Psoas muscle (tissue), 7 donors: ENCODE measurements at regions not wholly inside any gene's neighbourhood (a gene's known extent, or its start where the extent isn't known, plus 50 kb on each side); places are given as distances from the start of the nearest gene placed in this dataset.
A peak's percentile ranks its signal among the peaks of the same experiment; 100 is the strongest.

ENCODE experiments used
- ATAC-seq, 4 donors: fragments of 200-7000 bp; cut with Tn5 transposase; one replicate each; pipeline ENCODE4 v1.9.1; 2020; ENCODE audit warnings: moderate library complexity in 3 of 4, mild to moderate bottlenecking in 2 of 4
- DNase-seq, 2 donors: peaks; one replicate each; pipeline ENCODE4 v3.0.0-alpha.2; 2020
- H3K27ac ChIP-seq: fragments of 200-600 bp; one replicate; pipeline ENCODE4 v1.8.0; 2022
- H3K27me3 ChIP-seq, 3 donors: fragments of 200-600 bp in 1 of 3; one replicate each; pipeline versions ENCODE4 v1.6.1 to v1.8.0; 2013 to 2022; ENCODE audit warnings: low read length in 2 of 3, mild to moderate bottlenecking in 2 of 3, moderate library complexity in 1 of 3; ENCODE audit not compliant: insufficient read depth in 3 of 3
- H3K36me3 ChIP-seq, 2 donors: fragments of 200-600 bp in 1 of 2; one replicate each; pipeline versions ENCODE4 v1.6.1 to v1.8.0; 2013 to 2022; ENCODE audit warnings: low read depth in 1 of 2, mild to moderate bottlenecking in 1 of 2, moderate library complexity in 1 of 2; ENCODE audit not compliant: insufficient read depth in 1 of 2
- H3K4me1 ChIP-seq: fragments of 200-600 bp; one replicate; pipeline ENCODE4 v1.8.0; 2022
- H3K4me3 ChIP-seq: fragments of 200-600 bp; one replicate; pipeline ENCODE4 v1.8.0; 2022; ENCODE audit warnings: mild to moderate bottlenecking
- H3K9me3 ChIP-seq: fragments of 200-600 bp; one replicate; pipeline ENCODE4 v1.8.0; 2022
- WGBS, 3 donors: extraction: QIAGEN DNeasy Blood & Tissue Kit; methylation state at CpG; one replicate each; pipeline versions ENCODE4 v1.1.6 to v1.1.7; 2013; 5-methylcytosine and 5-hydroxymethylcytosine counted together
- intact Hi-C, 2 donors: fragments of 100-400 bp; cut with DNase I; formaldehyde crosslinking; loops; one replicate each; pipeline versions ENCODE4 v1.11.0 to v1.14.2; 2022
- TF ChIP-seq, protein P1 (sequence below): fragments of 200-600 bp; IDR thresholded peaks from one replicate; pipeline ENCODE4 v1.8.0; 2022; ENCODE audit warnings: antibody characterized with exemption
- donor health status: healthy with polysubstance abuse.
- donor health status: DM: no; HTN: no; CAD: no; lungs with moderate emphysema.
- donor health status: Bipolar disorder and iron deficiency.
- donor health status: healthy.
- donor health status: DM: yes; HTN: yes; CAD: no.
- donor health status: DM: no; HTN: no; CAD: no.
- donor health status: DM: yes; HTN: yes; CAD: no.

GRCh38 chr4:138919094-138919936, 96.3 kb upstream of the NOCT start:
- ATAC-seq, result peak; percentile 92 to 98 (median 95)
- WGBS, 3 donors, result 32 to 42% (median 35%) methylated on average over 27 of the region's 27 CpGs
- H3K4me3 ChIP-seq, result peak overlapping the region; percentile 29
- peak; percentile 77 to 80 for DNase-seq
- H3K36me3 ChIP-seq, result no peaks in the 10 kb centered on the region
- intact Hi-C loops, result loop anchor here (5.0 kb wide), 2 partner anchors 237 to 242 kb away; no protein-coding TSS in a partner anchor
- no peaks in the 10 kb centered on the region for H3K27me3 ChIP-seq
- H3K27ac ChIP-seq, result no peak overlapping the region
- TF ChIP-seq, protein P1, sequence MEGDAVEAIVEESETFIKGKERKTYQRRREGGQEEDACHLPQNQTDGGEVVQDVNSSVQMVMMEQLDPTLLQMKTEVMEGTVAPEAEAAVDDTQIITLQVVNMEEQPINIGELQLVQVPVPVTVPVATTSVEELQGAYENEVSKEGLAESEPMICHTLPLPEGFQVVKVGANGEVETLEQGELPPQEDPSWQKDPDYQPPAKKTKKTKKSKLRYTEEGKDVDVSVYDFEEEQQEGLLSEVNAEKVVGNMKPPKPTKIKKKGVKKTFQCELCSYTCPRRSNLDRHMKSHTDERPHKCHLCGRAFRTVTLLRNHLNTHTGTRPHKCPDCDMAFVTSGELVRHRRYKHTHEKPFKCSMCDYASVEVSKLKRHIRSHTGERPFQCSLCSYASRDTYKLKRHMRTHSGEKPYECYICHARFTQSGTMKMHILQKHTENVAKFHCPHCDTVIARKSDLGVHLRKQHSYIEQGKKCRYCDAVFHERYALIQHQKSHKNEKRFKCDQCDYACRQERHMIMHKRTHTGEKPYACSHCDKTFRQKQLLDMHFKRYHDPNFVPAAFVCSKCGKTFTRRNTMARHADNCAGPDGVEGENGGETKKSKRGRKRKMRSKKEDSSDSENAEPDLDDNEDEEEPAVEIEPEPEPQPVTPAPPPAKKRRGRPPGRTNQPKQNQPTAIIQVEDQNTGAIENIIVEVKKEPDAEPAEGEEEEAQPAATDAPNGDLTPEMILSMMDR, result peak; percentile 78
- peaks cover 4% of the 10 kb centered on the region for H3K4me1 ChIP-seq
- H3K9me3 ChIP-seq, result no peaks in the 10 kb centered on the region

DNA sequence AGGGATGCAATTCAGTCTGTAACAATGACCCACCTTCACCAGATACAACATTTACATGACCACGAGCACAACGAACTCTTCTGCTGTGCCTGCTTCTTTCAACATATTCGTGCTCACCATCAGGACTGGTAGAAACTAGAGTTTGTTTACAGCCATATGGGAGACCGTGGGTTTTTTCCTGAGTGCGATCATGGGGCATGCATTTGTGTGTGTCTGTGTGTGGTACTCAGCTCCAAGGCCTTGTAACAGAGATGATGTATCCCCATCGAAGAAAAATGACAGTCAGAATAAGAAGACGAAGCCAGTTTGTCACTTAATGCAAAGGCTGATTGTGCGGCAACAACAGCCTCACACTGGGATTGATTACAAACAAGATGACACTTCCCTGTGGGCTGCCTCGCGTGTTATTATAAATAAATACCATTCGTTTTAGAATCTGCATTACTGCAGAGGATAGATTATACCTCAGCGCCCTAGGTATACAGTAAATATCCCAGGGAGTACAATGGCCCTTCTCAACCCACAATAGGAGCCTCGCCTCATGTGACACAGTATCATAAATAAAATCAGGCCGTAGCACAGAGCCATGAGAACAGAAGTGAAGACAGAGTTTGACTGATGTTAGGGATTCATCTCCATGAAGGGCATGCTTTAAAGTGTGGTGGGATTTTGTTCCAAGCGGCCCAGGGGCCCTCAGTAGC, 97.3 kb upstream of the NOCT start:
- H3K27me3 ChIP-seq, result no peaks in the 10 kb centered on the region
- H3K36me3 ChIP-seq, result no peaks in the 10 kb centered on the region
- ATAC-seq (no peak), DNase-seq (no peak)
- no peaks in the 10 kb centered on the region for H3K9me3 ChIP-seq
- H3K4me1 ChIP-seq, result peaks cover 4% of the 10 kb centered on the region
- 90 to 93% (median 91%) methylated on average over 15 of the region's 15 CpGs for WGBS, 3 donors
- intact Hi-C loops, result loop anchor here (5.0 kb wide), 2 partner anchors 236 to 241 kb away; no protein-coding TSS in a partner anchor
- TF ChIP-seq, protein P1, result no peak
- no peak overlapping the region for H3K27ac ChIP-seq
- H3K4me3 ChIP-seq, result no peak overlapping the region

GRCh38 chr4:138916763-138917162, 98.8 kb upstream of the NOCT start:
- Histone ChIP-seq H3K4me1 (peaks cover 4% of the 10 kb centered on the region), H3K27ac (no peak overlapping the region), H3K36me3 (no peaks in the 10 kb centered on the region), H3K27me3 (no peaks in the 10 kb centered on the region), H3K4me3 (no peak overlapping the region), H3K9me3 (no peaks in the 10 kb centered on the region)
- no peak for ATAC-seq
- TF ChIP-seq, protein P1, result no peak
- DNase-seq, result no peak
- 81 to 95% (median 93%) methylated on average over 1 of the region's 1 CpG for WGBS, 3 donors
- intact Hi-C loops, result loop anchor here (5.0 kb wide), 2 partner anchors 234 to 239 kb away; no protein-coding TSS in a partner anchor

GRCh38 chr4:138915756-138916155, 99.8 kb upstream of the NOCT start:
- no peak overlapping the region for H3K27ac ChIP-seq
- H3K4me1 ChIP-seq, result peaks cover 4% of the 10 kb centered on the region
- DNase-seq, result no peak
- ATAC-seq, result no peak
- TF ChIP-seq, protein P1, result no peak
- intact Hi-C loops, result loop anchor here (5.0 kb wide), 2 partner anchors 233 to 238 kb away; no protein-coding TSS in a partner anchor
- no peaks in the 10 kb centered on the region for H3K9me3 ChIP-seq
- no peaks in the 10 kb centered on the region for H3K36me3 ChIP-seq
- H3K27me3 ChIP-seq, result no peaks in the 10 kb centered on the region
- H3K4me3 ChIP-seq, result no peak overlapping the region
